ENCODE measurements at regions not wholly inside any gene's neighbourhood (a gene's known extent, or its start where the extent isn't known, plus 50 kb on each side); places are given as distances from the start of the nearest gene placed in this dataset.

GRCh38 chr1:232555494-232556210 lies 74.3 kb downstream of the SIPA1L2 start:
- no peak for DNase-seq (ENCODE audit: low spot score)

- DNase-seq (ENCODE audit: low spot score) = no peak
Observed at GRCh38 chr1:232554409-232554808, 75.5 kb downstream of the SIPA1L2 start.

GRCh38 chr1:232553809-232554208 lies 76.1 kb downstream of the SIPA1L2 start:
- DNase-seq (ENCODE audit: low spot score) = peak; percentile 34

GRCh38 chr1:232553050-232553754 lies 76.7 kb downstream of the SIPA1L2 start:
- no peak for DNase-seq (ENCODE audit: low spot score)

GRCh38 chr1:232551386-232551785 lies 78.5 kb downstream of the SIPA1L2 start:
- DNase-seq (ENCODE audit: low spot score) = no peak

- no peak for DNase-seq (ENCODE audit: low spot score)
Observed at GRCh38 chr1:232550007-232550406, 79.9 kb downstream of the SIPA1L2 start.

GRCh38 chr1:232548691-232549090 lies 81.2 kb downstream of the SIPA1L2 start:
- no peak for DNase-seq (ENCODE audit: low spot score)

- DNase-seq (ENCODE audit: low spot score) = no peak
Observed at GRCh38 chr1:232547938-232548484, 81.9 kb downstream of the SIPA1L2 start.

- no peak for DNase-seq (ENCODE audit: low spot score)
Observed at GRCh38 chr1:232542633-232543593, 87.0 kb downstream of the SIPA1L2 start.

- no peak for DNase-seq (ENCODE audit: low spot score)
Observed at GRCh38 chr1:232538943-232539302, 91.0 kb downstream of the SIPA1L2 start.

GRCh38 chr1:232538224-232538942 lies 91.5 kb downstream of the SIPA1L2 start:
- no peak for DNase-seq (ENCODE audit: low spot score)

- no peak for DNase-seq (ENCODE audit: low spot score)
Observed at GRCh38 chr1:232534552-232535517, 95.1 kb downstream of the SIPA1L2 start.

GRCh38 chr1:232533328-232533727 lies 96.6 kb downstream of the SIPA1L2 start:
- DNase-seq (ENCODE audit: low spot score) = no peak

- DNase-seq (ENCODE audit: low spot score) = no peak
Observed at GRCh38 chr1:232532901-232533300, 97.0 kb downstream of the SIPA1L2 start.

- DNase-seq (ENCODE audit: low spot score) = no peak
Observed at GRCh38 chr1:232531291-232531690, 98.6 kb downstream of the SIPA1L2 start.

- no peak for DNase-seq (ENCODE audit: low spot score)
Observed at GRCh38 chr1:232529747-232530146, 100.2 kb downstream of the SIPA1L2 start.

- no peak for DNase-seq (ENCODE audit: low spot score)
Observed at GRCh38 chr1:232528472-232529089, 101.4 kb downstream of the SIPA1L2 start.

GRCh38 chr1:232524056-232524455 lies 105.9 kb downstream of the SIPA1L2 start:
- no peak for DNase-seq (ENCODE audit: low spot score)

- DNase-seq (ENCODE audit: low spot score) = no peak
Observed at GRCh38 chr1:232522189-232522588, 107.7 kb downstream of the SIPA1L2 start.

GRCh38 chr1:232521660-232522059 lies 108.3 kb downstream of the SIPA1L2 start:
- no peak for DNase-seq (ENCODE audit: low spot score)
